GM18508 (cell line): ENCODE measurements at regions not wholly inside any gene's neighbourhood (a gene's known extent, or its start where the extent isn't known, plus 50 kb on each side); places are given as distances from the start of the nearest gene placed in this dataset.
"Not testable (repeated sequence)": the region's sequence is repeated elsewhere in the genome, so short reads cannot be mapped to it uniquely, and the experiment has no call there.

Source experiments
- ATAC-seq: cut with Tn5 transposase; IDR thresholded peaks from one replicate; pipeline ENCODE4 v1.9.1; 2021; ENCODE audit warnings: moderate number of reproducible peaks; ENCODE audit not compliant: insufficient read depth, unreplicated experiment

DNA sequence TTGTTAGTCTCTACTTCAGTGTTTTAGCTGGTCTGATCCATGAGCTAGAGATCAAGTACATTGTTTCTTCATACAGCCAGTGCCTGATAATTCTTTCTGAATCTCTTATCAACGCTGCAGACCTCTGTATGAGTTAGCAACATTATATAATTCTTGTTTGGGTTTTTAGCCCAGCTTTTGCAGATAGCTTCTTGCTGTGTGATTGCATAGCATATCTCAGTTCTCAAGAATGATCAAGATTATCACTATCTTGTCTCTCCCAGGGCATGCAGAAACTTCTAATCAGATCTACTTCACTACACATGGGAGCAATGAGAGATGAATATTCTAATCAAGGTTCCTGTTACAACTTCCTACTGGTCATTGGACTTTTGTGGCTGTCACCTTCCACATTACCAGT lies 158.3 kb downstream of the FAM174A start:
- ATAC-seq: no peak

GRCh38 chr5:100694100-100694499 lies 158.9 kb downstream of the FAM174A start:
- no peak for ATAC-seq

DNA sequence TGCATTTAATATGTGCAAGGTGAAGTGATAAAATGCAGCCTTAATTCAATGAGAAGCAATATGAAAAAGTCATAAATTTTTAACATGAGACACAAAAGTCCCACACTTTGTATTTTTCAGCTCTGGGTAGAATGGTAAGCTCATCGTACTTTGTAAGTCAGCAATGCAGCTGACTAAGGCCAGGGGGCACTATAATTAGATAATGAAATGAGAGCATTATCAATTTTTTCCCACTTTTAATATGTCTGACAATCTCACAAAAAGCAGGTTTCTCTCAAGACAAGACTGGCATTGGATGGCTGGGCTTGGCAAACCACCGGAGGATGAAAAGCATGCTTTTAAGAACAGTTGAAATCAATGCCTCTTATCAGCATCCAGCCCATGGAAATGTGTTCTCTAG lies 162.8 kb downstream of the FAM174A start:
- ATAC-seq: no peak

DNA sequence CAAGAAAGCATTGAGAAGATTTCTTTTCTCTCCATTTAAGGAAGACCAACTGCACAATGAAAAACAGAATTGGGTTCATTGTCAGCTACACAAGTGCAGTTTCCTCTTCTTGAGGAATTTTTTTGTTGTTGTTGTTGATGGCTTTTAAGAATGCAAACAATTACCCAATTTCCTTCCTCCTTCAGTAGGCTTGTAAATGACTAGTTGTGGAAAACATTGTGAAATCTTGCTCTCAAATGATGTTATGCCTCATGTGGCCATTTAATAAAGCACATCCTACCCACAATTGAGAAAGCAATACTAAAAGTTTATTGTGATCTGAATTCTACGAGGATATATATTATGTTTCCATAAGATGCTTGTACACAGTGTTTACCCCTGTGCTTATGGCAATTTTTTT lies 171.6 kb downstream of the FAM174A start:
- no peak for ATAC-seq

- ATAC-seq: no peak
These were observed 173.5 kb downstream of the FAM174A start for GRCh38 chr5:100708645-100709171.

DNA sequence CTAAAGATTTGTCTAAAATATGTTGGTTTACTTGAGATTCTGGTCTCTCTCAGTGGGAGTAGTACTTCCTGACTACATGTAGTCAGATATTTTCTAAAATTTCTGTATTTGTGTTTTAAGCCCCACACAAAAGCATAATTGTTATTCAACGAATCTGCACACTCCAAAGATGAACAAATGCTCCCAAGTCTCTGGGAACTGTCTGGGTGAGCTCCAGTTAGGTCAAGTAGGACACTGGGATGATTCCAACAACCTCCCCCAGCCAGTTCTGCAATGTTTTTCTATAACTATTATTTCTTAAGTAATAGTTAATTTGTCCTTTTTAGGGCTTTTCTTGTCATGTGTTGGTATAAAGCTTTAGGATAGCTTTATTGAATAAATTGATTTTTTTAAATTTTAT lies 174.6 kb downstream of the FAM174A start:
- ATAC-seq: no peak

DNA sequence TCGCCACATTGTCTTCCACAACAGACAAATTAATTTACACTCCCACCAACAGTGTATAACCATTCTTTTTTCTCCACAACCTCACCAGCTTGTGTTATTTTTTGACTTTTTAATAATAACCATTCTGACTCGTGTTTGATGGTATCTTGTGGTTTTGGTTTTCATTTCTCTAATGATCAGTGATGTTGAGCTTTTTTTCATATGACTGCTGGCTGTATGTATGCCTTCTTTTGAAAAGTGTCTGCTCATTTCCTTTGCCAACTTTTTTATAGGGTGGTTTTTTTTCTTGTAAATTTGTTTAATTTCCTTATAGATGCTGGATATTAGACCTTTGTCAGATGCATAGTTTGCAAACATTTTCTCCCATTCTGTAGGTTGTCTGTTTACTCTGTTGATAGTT lies 179.6 kb downstream of the FAM174A start:
- ATAC-seq: not testable (repeated sequence)

DNA sequence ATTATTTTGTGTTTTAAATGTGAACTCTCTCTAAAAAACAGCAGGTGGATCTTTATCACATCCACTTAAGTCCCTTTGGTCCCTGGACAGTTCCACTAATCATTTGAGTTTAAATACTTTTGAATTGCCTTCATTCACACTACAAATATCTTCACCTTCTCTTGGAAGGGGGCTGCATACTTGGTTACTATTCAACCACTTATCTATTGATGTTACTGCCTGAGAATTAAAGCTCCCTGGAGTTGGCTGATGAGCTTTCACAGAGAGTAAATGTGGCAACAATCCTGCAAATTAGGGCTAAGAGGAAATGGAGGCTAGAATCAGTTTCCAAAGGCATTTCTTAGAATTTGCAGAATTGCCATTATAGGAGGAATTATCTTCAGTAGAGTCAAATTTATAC lies 180.4 kb downstream of the ST8SIA4 start:
- ATAC-seq: no peak

DNA sequence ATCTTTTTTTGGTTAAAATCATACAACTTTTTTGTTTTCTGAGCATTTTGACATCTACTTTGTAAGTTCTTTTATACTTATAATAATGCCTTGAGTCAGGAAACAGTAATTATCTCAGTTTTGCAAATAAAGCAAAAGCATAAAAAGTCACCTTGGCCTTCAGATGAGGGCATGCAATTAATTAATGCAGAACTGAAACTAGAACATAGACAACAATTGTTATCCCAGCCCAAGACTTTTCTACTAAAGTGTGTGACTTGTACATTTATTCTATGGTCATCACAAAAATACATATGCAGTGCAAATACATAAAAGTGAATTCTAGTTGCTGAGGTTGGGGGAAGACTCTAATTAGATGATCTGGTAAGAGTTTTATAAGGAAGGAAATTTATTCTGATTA lies 179.9 kb downstream of the ST8SIA4 start:
- ATAC-seq: no peak

DNA sequence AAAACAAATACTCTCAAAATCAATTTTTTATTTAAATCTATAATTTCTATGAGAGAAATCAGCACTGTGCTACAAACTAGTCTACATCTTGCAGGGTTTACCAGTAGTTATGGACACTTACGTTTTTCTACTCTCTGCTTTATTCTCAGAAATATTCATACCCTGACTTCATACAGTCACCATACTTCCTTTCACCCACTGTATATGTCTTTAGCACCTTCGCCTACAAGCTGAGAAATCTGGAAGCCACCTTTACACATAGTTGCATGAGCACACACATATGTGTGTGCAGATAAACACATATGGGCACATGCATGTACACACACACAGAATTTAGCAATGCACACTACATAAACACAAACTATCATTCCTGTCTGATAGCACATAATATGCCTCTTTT lies 177.0 kb downstream of the ST8SIA4 start:
- ATAC-seq: no peak

- ATAC-seq: peak; percentile 96
These were observed 171.3 kb downstream of the ST8SIA4 start for GRCh38 chr5:100731768-100732167.

GRCh38 chr5:100746730-100747129 lies 156.4 kb downstream of the ST8SIA4 start:
- peak; percentile 88 for ATAC-seq

- no peak for ATAC-seq
These were observed 153.3 kb downstream of the ST8SIA4 start for GRCh38 chr5:100749771-100750284.

GRCh38 chr5:100755435-100755834 lies 147.6 kb downstream of the ST8SIA4 start:
- ATAC-seq: no peak
